MCF 10A (cell line): ENCODE measurements at regions not wholly inside any gene's neighbourhood (a gene's known extent, or its start where the extent isn't known, plus 50 kb on each side); places are given as distances from the start of the nearest gene placed in this dataset.

Experiments used
- BruUV-seq: library from RNA; stranded (reverse); fragments of 400-500 nt; replicated peaks from 2 replicates; lab custom pipeline; 2021; lab: Mats Ljungman, UMichigan
- CTCF ChIA-PET: fragments of 300-600 bp; sonication (Branson Sonifier 250); formaldehyde crosslinking; extraction: SDS; loops from one replicate; lab custom pipeline; 2021; ENCODE audit warnings: antibody characterized with exemption, inconsistent platforms; lab: Yijun Ruan, JAX
- POLR2A ChIA-PET: fragments of 300-600, 350-650 bp; sonication (Branson Sonifier 250); formaldehyde crosslinking; extraction: SDS; loops from one replicate; lab custom pipeline; 2020; ENCODE audit warnings: antibody characterized with exemption, inconsistent platforms; lab: Yijun Ruan, JAX
- DNase-seq: peaks from one replicate; pipeline ENCODE4 v3.0.0-alpha.2; 2018; ENCODE audit not compliant: unreplicated experiment
- H3K27ac Mint-ChIP-seq: one replicate; pipeline ENCODE4 v1.8.0; 2022; ENCODE audit warnings: mild to moderate bottlenecking, low read depth, mixed read lengths; ENCODE audit not compliant: unreplicated experiment
- H3K27me3 Mint-ChIP-seq: one replicate; pipeline ENCODE4 v1.8.0; 2022; ENCODE audit warnings: mixed read lengths; ENCODE audit not compliant: insufficient read depth, unreplicated experiment
- H3K36me3 Mint-ChIP-seq: one replicate; pipeline ENCODE4 v1.8.0; 2022; ENCODE audit warnings: mild to moderate bottlenecking, moderate library complexity, mixed read lengths; ENCODE audit not compliant: insufficient read depth, unreplicated experiment
- H3K4me1 Mint-ChIP-seq: one replicate; pipeline ENCODE4 v1.8.0; 2022; ENCODE audit warnings: mixed read lengths; ENCODE audit not compliant: insufficient read depth, unreplicated experiment
- H3K4me3 Mint-ChIP-seq: one replicate; pipeline ENCODE4 v1.8.0; 2022; ENCODE audit warnings: mild to moderate bottlenecking, moderate library complexity, mixed read lengths; ENCODE audit not compliant: unreplicated experiment
- H3K9me3 Mint-ChIP-seq: one replicate; pipeline ENCODE4 v1.8.0; 2022; ENCODE audit warnings: mixed read lengths; ENCODE audit not compliant: unreplicated experiment
- CTCF ChIP-seq: fragments of 200-600 bp; IDR thresholded peaks from one replicate; pipeline ENCODE4 v1.8.0; 2022; ENCODE audit warnings: antibody characterized with exemption, mild to moderate bottlenecking; ENCODE audit not compliant: unreplicated experiment
- intact Hi-C: fragments of 100-400 bp; cut with micrococcal nuclease; formaldehyde crosslinking; loops from 2 replicates; pipeline ENCODE4 v1.14.1; 2022

- no peaks in the 10 kb centered on the region for H3K9me3 Mint-ChIP-seq
- CTCF ChIA-PET = no interaction called here
Measured at GRCh38 chr10:10803278-10803677, 214.4 kb upstream of the CELF2 start.

GRCh38 chr10:10804061-10804460 lies 213.6 kb upstream of the CELF2 start:
- H3K27me3 Mint-ChIP-seq = no peaks in the 10 kb centered on the region
- ChIA-PET CTCF (interaction anchor here (0.6 kb wide), 1 partner anchor 228 kb away, joined by 3 read pairs; no protein-coding TSS in a partner anchor), POLR2A (no interaction called here)
- H3K36me3 Mint-ChIP-seq = no peaks in the 10 kb centered on the region
- TF ChIP-seq CTCF = no peak
- no peak overlapping the region for H3K27ac Mint-ChIP-seq
- DNase-seq = no peak
- no peaks in the 10 kb centered on the region for H3K9me3 Mint-ChIP-seq
- peaks cover 21% of the 10 kb centered on the region for H3K4me1 Mint-ChIP-seq
- intact Hi-C loops = no loop called here
- BruUV-seq = no TSS peak
- no peak overlapping the region for H3K4me3 Mint-ChIP-seq

More at GRCh38 chr10:10803278-10803677, 214.4 kb upstream of the CELF2 start:
- POLR2A ChIA-PET = no interaction called here
- no peak for TF ChIP-seq CTCF
- Mint-ChIP-seq H3K27me3 (no peaks in the 10 kb centered on the region), H3K36me3 (no peaks in the 10 kb centered on the region), H3K27ac (no peak overlapping the region), H3K4me1 (peaks cover 21% of the 10 kb centered on the region), H3K4me3 (no peak overlapping the region)
- intact Hi-C loops = no loop called here
- no peak for DNase-seq
- no TSS peak for BruUV-seq

GRCh38 chr10:10804998-10805740 lies 212.5 kb upstream of the CELF2 start:
- Mint-ChIP-seq H3K27ac (peak overlapping the region; percentile 29), H3K4me1 (peaks cover 21% of the 10 kb centered on the region), H3K9me3 (no peaks in the 10 kb centered on the region), H3K27me3 (no peaks in the 10 kb centered on the region), H3K4me3 (peak overlapping the region; percentile 2), H3K36me3 (no peaks in the 10 kb centered on the region)
- ChIA-PET CTCF (interaction anchor here (0.5 to 1.3 kb wide), 2 partner anchors 9 to 16 kb away, joined by 3 to 5 read pairs; no protein-coding TSS in a partner anchor), POLR2A (interaction anchor here (0.7 to 1.8 kb wide), 5 partner anchors 8 to 231 kb away, joined by 3 to 18 read pairs (median 6); no protein-coding TSS in a partner anchor)
- intact Hi-C loops = no loop called here
- DNase-seq = peak; percentile 55
- TF ChIP-seq CTCF = no peak
- no TSS peak for BruUV-seq

- CTCF ChIA-PET = no interaction called here
- intact Hi-C loops = no loop called here
- H3K4me1 Mint-ChIP-seq = peaks cover 21% of the 10 kb centered on the region
- H3K27me3 Mint-ChIP-seq = no peaks in the 10 kb centered on the region
- POLR2A ChIA-PET = no interaction called here
- DNase-seq = no peak
- no peak for TF ChIP-seq CTCF
- no peak overlapping the region for H3K27ac Mint-ChIP-seq
- H3K9me3 Mint-ChIP-seq = no peaks in the 10 kb centered on the region
- no peak overlapping the region for H3K4me3 Mint-ChIP-seq
- no TSS peak for BruUV-seq
- no peaks in the 10 kb centered on the region for H3K36me3 Mint-ChIP-seq
Measured at GRCh38 chr10:10807106-10807505, 210.6 kb upstream of the CELF2 start.
